CD14-positive monocyte (primary cell): ENCODE measurements at regions not wholly inside any gene's neighbourhood (a gene's known extent, or its start where the extent isn't known, plus 50 kb on each side); places are given as distances from the start of the nearest gene placed in this dataset.

Experiments
- DNase-seq, 3 donors: peaks; one replicate each; pipeline ENCODE4 v3.0.0-alpha.2; 2011 to 2022
- H2AFZ ChIP-seq: 2 replicates; pipeline ENCODE4 v1.6.0; 2012; ENCODE audit warnings: mild to moderate bottlenecking, low read depth, low read length, inconsistent platforms; ENCODE audit not compliant: insufficient read depth, poor library complexity, severe bottlenecking
- H3K27ac ChIP-seq, 2 donors: 1 replicate in 1 of 2; 2 replicates in 1 of 2; pipeline ENCODE4 v1.5.1; 2012 to 2013; ENCODE audit warnings: low read length in 2 of 2, control low read depth in 1 of 2, inconsistent platforms in 1 of 2, low read depth in 1 of 2, mild to moderate bottlenecking in 1 of 2
- H3K27me3 ChIP-seq, 2 donors: one replicate each; pipeline versions ENCODE4 v1.6.0 to v1.6.1; 2011 to 2013; ENCODE audit warnings: low read length in 2 of 2; ENCODE audit not compliant: control insufficient read depth in 2 of 2, insufficient read depth in 2 of 2
- H3K36me3 ChIP-seq, 2 donors: replicated peaks in 1 of 2; 1 replicate in 1 of 2; 2 replicates in 1 of 2; pipeline versions ENCODE4 v1.5.1 to v1.6.1; 2012 to 2013; ENCODE audit warnings: low read length in 2 of 2, control low read depth in 1 of 2, inconsistent platforms in 1 of 2, mild to moderate bottlenecking in 1 of 2; ENCODE audit not compliant: insufficient read depth in 2 of 2, control insufficient read depth in 1 of 2
- H3K4me1 ChIP-seq, 2 donors: 1 replicate in 1 of 2; 2 replicates in 1 of 2; pipeline versions ENCODE4 v1.5.1 to v1.6.1; 2012 to 2013; ENCODE audit warnings: low read length in 2 of 2, control low read depth in 1 of 2, inconsistent platforms in 1 of 2, mild to moderate bottlenecking in 1 of 2, moderate library complexity in 1 of 2; ENCODE audit not compliant: insufficient read depth in 2 of 2, control insufficient read depth in 1 of 2
- H3K4me2 ChIP-seq: replicated peaks from 2 replicates; pipeline ENCODE3; 2012; ENCODE audit warnings: low read length, moderate library complexity, mild to moderate bottlenecking; ENCODE audit not compliant: poor library complexity, severe bottlenecking; ENCODE audit errors: extremely low read depth
- H3K4me3 ChIP-seq, 3 experiments: fragments of 200-600 bp in 1 of 3; sonication (generic) in 1 of 3; replicated peaks in 1 of 3; 1 replicate in 2 of 3; 2 replicates in 1 of 3; pipeline ENCODE4 v1.5.1; 2011 to 2013; ENCODE audit warnings: low read length in 3 of 3, mild to moderate bottlenecking in 3 of 3, control low read depth in 2 of 3, low read depth in 2 of 3, inconsistent platforms in 1 of 3, moderate library complexity in 1 of 3
- H3K79me2 ChIP-seq: 2 replicates; pipeline ENCODE4 v1.6.0; 2012; ENCODE audit warnings: mild to moderate bottlenecking, control low read depth, inconsistent platforms, low read length, moderate library complexity; ENCODE audit not compliant: insufficient read depth
- H3K9ac ChIP-seq: 2 replicates; pipeline ENCODE4 v1.6.0; 2017; ENCODE audit warnings: low read length, mild to moderate bottlenecking; ENCODE audit not compliant: insufficient read depth, poor library complexity, severe bottlenecking
- H3K9me3 ChIP-seq, 2 donors: replicated peaks in 1 of 2; 1 replicate in 1 of 2; 2 replicates in 1 of 2; pipeline versions ENCODE4 v1.5.1 to v1.6.1; 2012 to 2013; ENCODE audit warnings: low read length in 2 of 2, control low read depth in 1 of 2; ENCODE audit not compliant: control insufficient read depth in 1 of 2, insufficient read depth in 1 of 2
- H4K20me1 ChIP-seq: 2 replicates; pipeline ENCODE4 v1.6.0; 2012; ENCODE audit warnings: mild to moderate bottlenecking, low read length, control low read depth, moderate library complexity; ENCODE audit not compliant: insufficient read depth
- H3K27ac Mint-ChIP-seq, 7 donors: one replicate each; pipeline ENCODE4 v1.8.0; 2020; ENCODE audit warnings: mild to moderate bottlenecking in 7 of 7, mixed read lengths in 7 of 7, moderate library complexity in 6 of 7, inconsistent platforms in 2 of 7
- H3K27me3 Mint-ChIP-seq, 3 donors: one replicate each; pipeline ENCODE4 v1.8.0; 2021 to 2022; ENCODE audit warnings: low read depth in 3 of 3, mild to moderate bottlenecking in 3 of 3, mixed read lengths in 3 of 3, moderate library complexity in 3 of 3, inconsistent platforms in 1 of 3
- H3K36me3 Mint-ChIP-seq, 2 donors: one replicate each; pipeline ENCODE4 v1.8.0; 2020; ENCODE audit warnings: mixed read lengths in 2 of 2, inconsistent platforms in 1 of 2, mild to moderate bottlenecking in 1 of 2
- H3K4me1 Mint-ChIP-seq: one replicate; pipeline ENCODE4 v1.8.0; 2020; ENCODE audit warnings: mild to moderate bottlenecking, mixed read lengths
- H3K4me3 Mint-ChIP-seq, 2 donors: one replicate each; pipeline ENCODE4 v1.8.0; 2020; ENCODE audit warnings: mild to moderate bottlenecking in 2 of 2, mixed read lengths in 2 of 2, moderate library complexity in 1 of 2
- H3K9me3 Mint-ChIP-seq, 7 donors: one replicate each; pipeline ENCODE4 v1.8.0; 2020 to 2022; ENCODE audit warnings: mixed read lengths in 7 of 7, mild to moderate bottlenecking in 6 of 7, moderate library complexity in 6 of 7, inconsistent platforms in 2 of 7
- WGBS: methylation state at CpG from one replicate; pipeline ENCODE4 v1.1.5; 2013; ENCODE audit warnings: missing lambda C conversion rate; ENCODE audit not compliant: insufficient coverage; 5-methylcytosine and 5-hydroxymethylcytosine counted together
- intact Hi-C, 2 donors: fragments of 100-400 bp; cut with micrococcal nuclease; formaldehyde crosslinking; loops; one replicate each; pipeline versions ENCODE4 v1.15.0 to v1.15.1; 2023
- TF ChIP-seq, protein P1 (sequence below): fragments of 200-600 bp; IDR thresholded peaks from one replicate; pipeline ENCODE4 v1.8.0; 2022; ENCODE audit warnings: antibody characterized with exemption, mild to moderate bottlenecking

DNA sequence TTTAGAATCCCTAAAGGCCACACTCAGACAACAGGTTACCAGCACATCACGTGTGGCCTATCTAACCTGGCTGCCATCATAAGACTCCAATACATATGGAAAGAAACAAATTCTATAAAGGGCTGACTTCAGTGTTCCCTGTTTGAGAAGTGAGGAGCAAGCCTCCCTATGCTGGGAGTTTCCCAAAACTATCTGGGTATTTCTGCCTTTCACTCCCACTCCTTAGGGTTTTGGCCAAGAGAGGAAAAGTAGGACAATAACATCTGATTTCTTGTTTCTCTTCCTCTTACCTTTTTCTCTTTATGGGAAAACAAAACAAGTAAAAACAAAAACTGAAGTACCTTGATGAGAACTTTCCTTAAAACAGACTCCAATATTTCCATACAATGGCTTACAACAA is 121.5 kb upstream of the COL8A1 start:
- no CpG with 5 or more reads among the region's 1 CpG for WGBS
- Histone ChIP-seq H3K4me2 (no peak overlapping the region), H3K27me3 (peaks cover 0 to 2% of the 10 kb centered on the region in 2 donors), H4K20me1 (no peaks in the 10 kb centered on the region), H3K4me1 (no peaks in the 10 kb centered on the region), H3K79me2 (no peaks in the 10 kb centered on the region), H2AFZ (no peak overlapping the region), H3K36me3 (no peaks in the 10 kb centered on the region), H3K27ac (no peak overlapping the region), H3K9ac (no peak overlapping the region), H3K9me3 (no peaks in the 10 kb centered on the region), H3K4me3 (no peak overlapping the region)
- Mint-ChIP-seq H3K27me3 (peaks cover 2 to 5% (median 3%) of the 10 kb centered on the region in 3 donors), H3K27ac (no peak overlapping the region), H3K9me3 (peaks cover 0 to 3% (median 0%) of the 10 kb centered on the region in 7 donors), H3K4me1 (no peaks in the 10 kb centered on the region), H3K36me3 (no peaks in the 10 kb centered on the region), H3K4me3 (no peak overlapping the region)
- no peak for DNase-seq
- TF ChIP-seq, protein P1, sequence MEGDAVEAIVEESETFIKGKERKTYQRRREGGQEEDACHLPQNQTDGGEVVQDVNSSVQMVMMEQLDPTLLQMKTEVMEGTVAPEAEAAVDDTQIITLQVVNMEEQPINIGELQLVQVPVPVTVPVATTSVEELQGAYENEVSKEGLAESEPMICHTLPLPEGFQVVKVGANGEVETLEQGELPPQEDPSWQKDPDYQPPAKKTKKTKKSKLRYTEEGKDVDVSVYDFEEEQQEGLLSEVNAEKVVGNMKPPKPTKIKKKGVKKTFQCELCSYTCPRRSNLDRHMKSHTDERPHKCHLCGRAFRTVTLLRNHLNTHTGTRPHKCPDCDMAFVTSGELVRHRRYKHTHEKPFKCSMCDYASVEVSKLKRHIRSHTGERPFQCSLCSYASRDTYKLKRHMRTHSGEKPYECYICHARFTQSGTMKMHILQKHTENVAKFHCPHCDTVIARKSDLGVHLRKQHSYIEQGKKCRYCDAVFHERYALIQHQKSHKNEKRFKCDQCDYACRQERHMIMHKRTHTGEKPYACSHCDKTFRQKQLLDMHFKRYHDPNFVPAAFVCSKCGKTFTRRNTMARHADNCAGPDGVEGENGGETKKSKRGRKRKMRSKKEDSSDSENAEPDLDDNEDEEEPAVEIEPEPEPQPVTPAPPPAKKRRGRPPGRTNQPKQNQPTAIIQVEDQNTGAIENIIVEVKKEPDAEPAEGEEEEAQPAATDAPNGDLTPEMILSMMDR, result no peak
- intact Hi-C loops, result no loop called here

DNA sequence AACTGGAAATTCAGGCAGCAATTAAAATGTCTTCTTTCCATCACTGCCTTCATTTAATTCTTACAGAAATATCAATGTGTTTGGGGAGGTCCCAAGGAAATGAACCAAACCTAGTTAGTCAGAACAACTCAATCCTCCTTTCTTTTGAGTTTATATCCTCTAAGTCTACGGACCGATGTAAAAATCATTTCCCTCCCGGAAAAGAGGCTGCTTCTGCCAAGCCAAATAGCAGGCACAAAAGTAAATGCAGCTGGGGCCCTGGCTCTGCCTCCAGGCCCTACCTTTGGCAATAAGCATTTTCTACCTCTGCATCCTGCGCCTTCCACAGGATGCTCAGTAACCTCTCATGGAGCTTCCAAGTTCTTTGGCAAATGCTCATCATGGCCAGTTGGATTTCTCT is 122.5 kb upstream of the COL8A1 start:
- Histone ChIP-seq H3K79me2 (no peaks in the 10 kb centered on the region), H2AFZ (no peak overlapping the region), H3K4me3 (no peak overlapping the region), H3K27me3 (peaks cover 0 to 2% of the 10 kb centered on the region in 2 donors), H3K9ac (no peak overlapping the region), H3K27ac (no peak overlapping the region), H4K20me1 (no peaks in the 10 kb centered on the region), H3K4me1 (no peaks in the 10 kb centered on the region), H3K4me2 (no peak overlapping the region), H3K9me3 (no peaks in the 10 kb centered on the region), H3K36me3 (no peaks in the 10 kb centered on the region)
- Mint-ChIP-seq H3K27ac (no peak overlapping the region), H3K4me3 (no peak overlapping the region), H3K36me3 (no peaks in the 10 kb centered on the region), H3K27me3 (peaks cover 2 to 5% (median 3%) of the 10 kb centered on the region in 3 donors), H3K4me1 (no peaks in the 10 kb centered on the region), H3K9me3 (peaks cover 0 to 4% (median 0%) of the 10 kb centered on the region in 7 donors)
- DNase-seq, result no peak
- intact Hi-C loops, result no loop called here
- 100% methylated on average over 3 of the region's 4 CpGs for WGBS
- TF ChIP-seq, protein P1, result no peak
